ENCODE measurements at regions not wholly inside any gene's neighbourhood (a gene's known extent, or its start where the extent isn't known, plus 50 kb on each side); places are given as distances from the start of the nearest gene placed in this dataset.

DNA sequence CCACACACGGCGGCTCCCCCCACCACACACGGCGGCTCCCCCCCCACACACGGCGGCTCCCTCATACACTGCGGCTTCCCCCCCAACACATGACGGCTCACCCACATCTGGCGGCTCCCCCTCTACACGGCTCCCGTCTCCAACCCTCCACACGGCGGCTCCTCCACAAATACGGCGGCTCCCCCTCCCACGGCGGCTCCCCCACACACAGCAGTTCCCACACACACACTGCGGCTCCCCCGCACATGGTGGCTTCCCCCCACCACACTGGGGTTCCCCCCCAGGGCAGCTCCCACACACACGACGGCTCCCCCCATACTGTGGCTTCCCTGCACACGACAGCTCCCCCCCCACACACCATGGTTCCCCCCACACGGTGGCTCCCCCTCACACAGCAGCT lies 98.0 kb downstream of the TTLL2 start:
- ATAC-seq (ENCODE audit: low read depth) = no peak
- Histone ChIP-seq H3K9me3 (ENCODE audit: severe bottlenecking) (no peaks in the 10 kb centered on the region), H3K4me1 (ENCODE audit: insufficient read depth, poor library complexity, severe bottlenecking) (no peaks in the 10 kb centered on the region), H3K27ac (ENCODE audit: poor library complexity, severe bottlenecking) (no peak overlapping the region), H3K27me3 (ENCODE audit: insufficient read depth, poor library complexity, severe bottlenecking) (peaks cover 7% of the 10 kb centered on the region), H3K4me3 (ENCODE audit: severe bottlenecking) (no peak overlapping the region), H3K36me3 (ENCODE audit: low read depth) (no peaks in the 10 kb centered on the region)
- no peak for DNase-seq (ENCODE audit: low spot score)
- TF ChIP-seq, protein P1, sequence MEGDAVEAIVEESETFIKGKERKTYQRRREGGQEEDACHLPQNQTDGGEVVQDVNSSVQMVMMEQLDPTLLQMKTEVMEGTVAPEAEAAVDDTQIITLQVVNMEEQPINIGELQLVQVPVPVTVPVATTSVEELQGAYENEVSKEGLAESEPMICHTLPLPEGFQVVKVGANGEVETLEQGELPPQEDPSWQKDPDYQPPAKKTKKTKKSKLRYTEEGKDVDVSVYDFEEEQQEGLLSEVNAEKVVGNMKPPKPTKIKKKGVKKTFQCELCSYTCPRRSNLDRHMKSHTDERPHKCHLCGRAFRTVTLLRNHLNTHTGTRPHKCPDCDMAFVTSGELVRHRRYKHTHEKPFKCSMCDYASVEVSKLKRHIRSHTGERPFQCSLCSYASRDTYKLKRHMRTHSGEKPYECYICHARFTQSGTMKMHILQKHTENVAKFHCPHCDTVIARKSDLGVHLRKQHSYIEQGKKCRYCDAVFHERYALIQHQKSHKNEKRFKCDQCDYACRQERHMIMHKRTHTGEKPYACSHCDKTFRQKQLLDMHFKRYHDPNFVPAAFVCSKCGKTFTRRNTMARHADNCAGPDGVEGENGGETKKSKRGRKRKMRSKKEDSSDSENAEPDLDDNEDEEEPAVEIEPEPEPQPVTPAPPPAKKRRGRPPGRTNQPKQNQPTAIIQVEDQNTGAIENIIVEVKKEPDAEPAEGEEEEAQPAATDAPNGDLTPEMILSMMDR (IDR thresholded peaks at IDR 0.05; ENCODE audit: poor library complexity, severe bottlenecking) = no peak

DNA sequence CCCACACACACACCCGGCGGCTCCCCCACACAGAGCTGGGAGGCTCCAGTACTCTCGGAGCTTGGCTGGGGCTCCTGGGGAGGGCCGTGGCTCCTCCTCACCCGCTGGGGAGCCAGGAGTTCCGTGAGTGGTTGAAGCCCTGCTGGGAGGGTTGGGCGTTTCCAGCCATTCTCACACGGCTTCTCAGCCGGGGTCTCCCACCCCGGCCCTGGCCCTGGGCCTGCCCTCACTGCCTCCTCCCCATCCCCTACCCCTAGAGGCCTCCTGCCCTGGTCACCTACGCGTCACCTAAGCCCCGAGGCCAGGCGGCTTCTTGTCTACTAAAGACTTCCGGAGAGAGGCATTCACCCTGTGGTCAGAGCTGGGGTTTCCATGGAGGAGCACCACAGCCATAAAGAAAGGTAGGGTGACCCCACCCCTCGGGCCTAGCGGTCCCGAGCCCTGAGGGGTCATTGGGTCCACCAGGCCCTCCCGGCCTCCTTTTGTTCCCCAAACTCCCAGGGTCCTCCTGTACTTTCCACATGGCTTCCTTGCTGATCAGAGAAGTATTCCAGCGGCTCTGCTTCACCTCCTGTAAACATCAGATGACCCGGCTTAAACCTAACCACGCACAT lies 99.3 kb downstream of the TTLL2 start:
- no peak overlapping the region for H3K4me3 ChIP-seq (ENCODE audit: severe bottlenecking)
- ATAC-seq (ENCODE audit: low read depth) = no peak
- TF ChIP-seq, protein P1 (IDR thresholded peaks at IDR 0.05; ENCODE audit: poor library complexity, severe bottlenecking) = no peak
- H3K36me3 ChIP-seq (ENCODE audit: low read depth) = no peaks in the 10 kb centered on the region
- no peaks in the 10 kb centered on the region for H3K4me1 ChIP-seq (ENCODE audit: insufficient read depth, poor library complexity, severe bottlenecking)
- H3K27me3 ChIP-seq (ENCODE audit: insufficient read depth, poor library complexity, severe bottlenecking) = no peaks in the 10 kb centered on the region
- no peaks in the 10 kb centered on the region for H3K9me3 ChIP-seq (ENCODE audit: severe bottlenecking)
- no peak overlapping the region for H3K27ac ChIP-seq (ENCODE audit: poor library complexity, severe bottlenecking)
- DNase-seq (ENCODE audit: low spot score) = no peak

DNA sequence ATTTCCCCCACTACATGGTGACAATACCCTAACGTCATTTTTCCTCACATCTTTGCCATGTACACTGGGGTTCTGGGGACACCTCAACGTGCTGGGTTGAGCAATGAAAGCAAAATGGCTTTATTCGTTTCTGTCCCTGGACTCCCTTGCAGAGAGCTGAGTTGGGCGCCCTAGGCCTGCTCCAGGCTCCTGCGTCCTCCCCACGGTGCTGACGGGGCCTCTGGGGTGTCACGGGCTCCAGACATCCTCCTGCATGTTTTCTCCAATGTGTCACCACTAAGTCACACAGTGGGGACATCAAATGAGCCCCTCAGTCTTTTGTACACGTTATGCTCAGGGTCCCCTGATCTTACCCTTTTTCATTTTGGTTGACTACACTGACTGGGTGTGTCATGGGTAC lies 99.8 kb downstream of the TTLL2 start:
- Histone ChIP-seq H3K27me3 (ENCODE audit: insufficient read depth, poor library complexity, severe bottlenecking) (no peaks in the 10 kb centered on the region), H3K4me1 (ENCODE audit: insufficient read depth, poor library complexity, severe bottlenecking) (no peaks in the 10 kb centered on the region), H3K36me3 (ENCODE audit: low read depth) (no peaks in the 10 kb centered on the region), H3K27ac (ENCODE audit: poor library complexity, severe bottlenecking) (no peak overlapping the region), H3K4me3 (ENCODE audit: severe bottlenecking) (no peak overlapping the region), H3K9me3 (ENCODE audit: severe bottlenecking) (no peaks in the 10 kb centered on the region)
- DNase-seq (ENCODE audit: low spot score) (no peak), ATAC-seq (ENCODE audit: low read depth) (no peak)
- TF ChIP-seq, protein P1 (IDR thresholded peaks at IDR 0.05; ENCODE audit: poor library complexity, severe bottlenecking) = no peak

DNA sequence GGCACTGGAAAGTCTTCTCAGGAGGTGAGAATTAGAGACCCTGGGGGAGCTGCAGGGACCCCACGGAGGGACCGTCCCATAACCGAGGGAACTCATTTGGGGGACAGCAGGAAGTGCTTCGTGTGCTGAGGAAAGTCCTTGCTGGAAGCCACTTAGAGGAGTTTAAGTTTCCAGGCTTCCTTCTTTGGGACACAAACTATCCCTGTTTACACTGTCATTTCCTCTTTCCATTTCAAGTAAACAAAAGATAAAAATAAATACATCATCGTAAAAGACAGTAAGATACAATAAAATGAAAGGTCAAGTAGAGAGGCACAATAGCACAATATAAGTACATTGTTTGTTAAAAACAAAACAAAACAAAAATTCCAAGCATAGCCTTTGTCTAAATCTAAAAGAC lies 101.2 kb downstream of the TTLL2 start:
- ATAC-seq (ENCODE audit: low read depth) (no peak), DNase-seq (ENCODE audit: low spot score) (no peak)
- no peak overlapping the region for H3K4me3 ChIP-seq (ENCODE audit: severe bottlenecking)
- no peaks in the 10 kb centered on the region for H3K9me3 ChIP-seq (ENCODE audit: severe bottlenecking)
- no peaks in the 10 kb centered on the region for H3K27me3 ChIP-seq (ENCODE audit: insufficient read depth, poor library complexity, severe bottlenecking)
- H3K4me1 ChIP-seq (ENCODE audit: insufficient read depth, poor library complexity, severe bottlenecking) = no peaks in the 10 kb centered on the region
- H3K27ac ChIP-seq (ENCODE audit: poor library complexity, severe bottlenecking) = no peak overlapping the region
- TF ChIP-seq, protein P1 (IDR thresholded peaks at IDR 0.05; ENCODE audit: poor library complexity, severe bottlenecking) = no peak
- H3K36me3 ChIP-seq (ENCODE audit: low read depth) = no peaks in the 10 kb centered on the region

DNA sequence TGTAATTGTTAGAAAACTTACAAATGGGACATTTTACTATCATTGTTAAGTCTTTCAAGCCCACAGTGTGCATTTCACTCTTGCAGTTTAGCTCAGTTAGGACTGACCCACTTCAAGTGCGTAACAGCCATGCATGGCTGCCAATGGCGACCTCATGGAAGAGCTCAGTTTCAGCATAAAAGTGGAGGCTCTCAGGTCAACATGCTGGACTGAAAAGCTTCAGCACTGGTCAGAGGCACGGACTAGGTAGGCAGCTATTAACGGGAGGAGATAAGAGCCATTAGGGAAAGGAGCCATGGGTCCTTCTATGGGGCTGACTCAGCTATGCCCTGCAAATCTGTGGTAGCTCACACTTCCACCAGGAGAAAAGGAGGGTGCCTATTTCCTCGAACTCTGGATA lies 101.8 kb downstream of the TTLL2 start:
- Histone ChIP-seq H3K4me3 (ENCODE audit: severe bottlenecking) (no peak overlapping the region), H3K9me3 (ENCODE audit: severe bottlenecking) (no peaks in the 10 kb centered on the region), H3K4me1 (ENCODE audit: insufficient read depth, poor library complexity, severe bottlenecking) (no peaks in the 10 kb centered on the region), H3K27me3 (ENCODE audit: insufficient read depth, poor library complexity, severe bottlenecking) (no peaks in the 10 kb centered on the region), H3K27ac (ENCODE audit: poor library complexity, severe bottlenecking) (no peak overlapping the region), H3K36me3 (ENCODE audit: low read depth) (no peaks in the 10 kb centered on the region)
- DNase-seq (ENCODE audit: low spot score) = no peak
- ATAC-seq (ENCODE audit: low read depth) = no peak
- TF ChIP-seq, protein P1 (IDR thresholded peaks at IDR 0.05; ENCODE audit: poor library complexity, severe bottlenecking) = no peak

All from RWPE2 (cell line).